K562 (cell line): ENCODE measurements at regions not wholly inside any gene's neighbourhood (a gene's known extent, or its start where the extent isn't known, plus 50 kb on each side); places are given as distances from the start of the nearest gene placed in this dataset.

Experiments
- CTCF ChIP-seq, 3 experiments: IDR thresholded peaks in 2 of 3; conservative IDR thresholded peaks in 1 of 3; 2 replicates each; pipeline ENCODE4 v1.5.1; 2011 to 2012; ENCODE audit warnings: low read length in 3 of 3, mild to moderate bottlenecking in 3 of 3, control low read depth in 2 of 3, improper control_type of control experiment in 1 of 3, inconsistent platforms in 1 of 3, low read depth in 1 of 3, mixed read lengths in 1 of 3, moderate library complexity in 1 of 3; ENCODE audit not compliant: insufficient read depth in 2 of 3
- ETV5 ChIP-seq: sonication (generic); formaldehyde crosslinking; IDR thresholded peaks from 2 replicates; pipeline ENCODE4 v1.4.0; 2020; ENCODE audit warnings: low read depth, mild to moderate bottlenecking, missing genetic modification reagents
- POLR2AphosphoS5 ChIP-seq: IDR thresholded peaks from 2 replicates; pipeline ENCODE4 v1.6.1; 2011; ENCODE audit warnings: mild to moderate bottlenecking, low read depth, low read length, moderate library complexity; ENCODE audit not compliant: control insufficient read depth, insufficient read depth

- TF ChIP-seq CTCF (IDR thresholded peaks at IDR 0.05 in 2 of 3, conservative IDR thresholded peaks at IDR 0.05 in 1 of 3; ENCODE audit: insufficient read depth in 2 of 3, low read depth in 1 of 3, low read length in 3 of 3) (no peak), POLR2AphosphoS5 (no peak), ETV5 (CRISPR knock-in tag) (no peak)
Measured at GRCh38 chr11:115911613-115912346, 407.6 kb upstream of the CADM1 start.
